SU-DHL-6 (cell line): ENCODE measurements at regions not wholly inside any gene's neighbourhood (a gene's known extent, or its start where the extent isn't known, plus 50 kb on each side); places are given as distances from the start of the nearest gene placed in this dataset.

ENCODE experiments used
- CTCF ChIP-seq: fragments of 200-600 bp; sonication (generic); IDR thresholded peaks from one replicate; pipeline ENCODE4 v1.5.1; 2017; ENCODE audit warnings: antibody characterized with exemption, mild to moderate bottlenecking, low read length, moderate library complexity; ENCODE audit not compliant: insufficient read depth, poor library complexity, severe bottlenecking
- EZH2phosphoT487 ChIP-seq: fragments of 200-600 bp; sonication (generic), shearing (Covaris generic); conservative IDR thresholded peaks from 2 replicates; pipeline ENCODE4 v1.6.1; 2018; ENCODE audit warnings: mild to moderate bottlenecking, antibody characterized with exemption, low read length, moderate library complexity, mixed read lengths

GRCh38 chr17:45668316-45668715, 115.8 kb upstream of the CRHR1 start:
- TF ChIP-seq CTCF = no peak
- no peak for TF ChIP-seq EZH2phosphoT487
